ENCODE measurements at regions not wholly inside any gene's neighbourhood (a gene's known extent, or its start where the extent isn't known, plus 50 kb on each side); places are given as distances from the start of the nearest gene placed in this dataset.
A peak's percentile ranks its signal among the peaks of the same experiment; 100 is the strongest.

DNA sequence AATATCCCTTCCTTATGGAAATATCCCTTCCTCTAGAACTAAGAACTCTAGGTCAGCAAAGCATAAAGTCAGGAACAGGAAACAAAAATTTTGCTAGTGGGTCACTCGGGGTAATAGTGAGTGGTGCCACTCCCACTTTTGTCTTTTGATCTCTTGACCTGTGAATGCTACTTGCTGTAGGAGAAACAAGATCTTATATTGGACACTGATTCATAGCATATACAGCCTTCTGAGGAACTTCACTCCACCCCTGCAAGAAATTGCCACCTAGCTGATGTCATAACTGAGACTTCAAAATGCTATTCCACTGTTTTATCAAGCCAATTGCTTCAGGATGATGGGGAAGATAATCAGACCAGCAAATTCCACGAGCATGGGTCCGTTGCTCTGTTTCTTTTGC is 53.3 kb upstream of the PRSS3 start:
- intact Hi-C loops (cut with micrococcal nuclease; ENCODE audit: unreplicated experiment): loop anchor here (10.0 kb wide), 1 partner anchor 113 kb away; no protein-coding TSS in a partner anchor
- in situ Hi-C loops (cut with HindIII; ENCODE audit: low pct_unique_long_range_greater_than_20kb, low sequenced_read_pairs): no loop called here
- Histone ChIP-seq H3K4me3 (ENCODE audit: low read depth in 2 of 2, low read length in 2 of 2) (no peak overlapping the region), H3K36me3 (ENCODE audit: control insufficient read depth, insufficient read depth, low read length) (no peaks in the 10 kb centered on the region), H3K27me3 (ENCODE audit: control insufficient read depth, insufficient read depth, low read length) (no peaks in the 10 kb centered on the region), H3K27ac (ENCODE audit: low read length) (no peak overlapping the region), H3K9me3 (ENCODE audit: control insufficient read depth, insufficient read depth, low read depth, low read length) (no peaks in the 10 kb centered on the region; the same call in 1 of the 2 replicates), H3K4me1 (ENCODE audit: control insufficient read depth, insufficient read depth, low read length) (no peaks in the 10 kb centered on the region)
- ATAC-seq (no peak), DNase-seq (ENCODE audit: low read depth, low spot score) (no peak)
- TF ChIP-seq SIN3A (IDR thresholded peaks at IDR 0.05; ENCODE audit: borderline replicate concordance, insufficient read depth, low read depth, low read length): no peak
- TF ChIP-seq, protein P1, sequence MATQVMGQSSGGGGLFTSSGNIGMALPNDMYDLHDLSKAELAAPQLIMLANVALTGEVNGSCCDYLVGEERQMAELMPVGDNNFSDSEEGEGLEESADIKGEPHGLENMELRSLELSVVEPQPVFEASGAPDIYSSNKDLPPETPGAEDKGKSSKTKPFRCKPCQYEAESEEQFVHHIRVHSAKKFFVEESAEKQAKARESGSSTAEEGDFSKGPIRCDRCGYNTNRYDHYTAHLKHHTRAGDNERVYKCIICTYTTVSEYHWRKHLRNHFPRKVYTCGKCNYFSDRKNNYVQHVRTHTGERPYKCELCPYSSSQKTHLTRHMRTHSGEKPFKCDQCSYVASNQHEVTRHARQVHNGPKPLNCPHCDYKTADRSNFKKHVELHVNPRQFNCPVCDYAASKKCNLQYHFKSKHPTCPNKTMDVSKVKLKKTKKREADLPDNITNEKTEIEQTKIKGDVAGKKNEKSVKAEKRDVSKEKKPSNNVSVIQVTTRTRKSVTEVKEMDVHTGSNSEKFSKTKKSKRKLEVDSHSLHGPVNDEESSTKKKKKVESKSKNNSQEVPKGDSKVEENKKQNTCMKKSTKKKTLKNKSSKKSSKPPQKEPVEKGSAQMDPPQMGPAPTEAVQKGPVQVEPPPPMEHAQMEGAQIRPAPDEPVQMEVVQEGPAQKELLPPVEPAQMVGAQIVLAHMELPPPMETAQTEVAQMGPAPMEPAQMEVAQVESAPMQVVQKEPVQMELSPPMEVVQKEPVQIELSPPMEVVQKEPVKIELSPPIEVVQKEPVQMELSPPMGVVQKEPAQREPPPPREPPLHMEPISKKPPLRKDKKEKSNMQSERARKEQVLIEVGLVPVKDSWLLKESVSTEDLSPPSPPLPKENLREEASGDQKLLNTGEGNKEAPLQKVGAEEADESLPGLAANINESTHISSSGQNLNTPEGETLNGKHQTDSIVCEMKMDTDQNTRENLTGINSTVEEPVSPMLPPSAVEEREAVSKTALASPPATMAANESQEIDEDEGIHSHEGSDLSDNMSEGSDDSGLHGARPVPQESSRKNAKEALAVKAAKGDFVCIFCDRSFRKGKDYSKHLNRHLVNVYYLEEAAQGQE (IDR thresholded peaks at IDR 0.05; ENCODE audit: insufficient read depth in 1 of 2, low read depth in 2 of 2, low read length in 1 of 2): no peak
- TF ChIP-seq, protein P2, sequence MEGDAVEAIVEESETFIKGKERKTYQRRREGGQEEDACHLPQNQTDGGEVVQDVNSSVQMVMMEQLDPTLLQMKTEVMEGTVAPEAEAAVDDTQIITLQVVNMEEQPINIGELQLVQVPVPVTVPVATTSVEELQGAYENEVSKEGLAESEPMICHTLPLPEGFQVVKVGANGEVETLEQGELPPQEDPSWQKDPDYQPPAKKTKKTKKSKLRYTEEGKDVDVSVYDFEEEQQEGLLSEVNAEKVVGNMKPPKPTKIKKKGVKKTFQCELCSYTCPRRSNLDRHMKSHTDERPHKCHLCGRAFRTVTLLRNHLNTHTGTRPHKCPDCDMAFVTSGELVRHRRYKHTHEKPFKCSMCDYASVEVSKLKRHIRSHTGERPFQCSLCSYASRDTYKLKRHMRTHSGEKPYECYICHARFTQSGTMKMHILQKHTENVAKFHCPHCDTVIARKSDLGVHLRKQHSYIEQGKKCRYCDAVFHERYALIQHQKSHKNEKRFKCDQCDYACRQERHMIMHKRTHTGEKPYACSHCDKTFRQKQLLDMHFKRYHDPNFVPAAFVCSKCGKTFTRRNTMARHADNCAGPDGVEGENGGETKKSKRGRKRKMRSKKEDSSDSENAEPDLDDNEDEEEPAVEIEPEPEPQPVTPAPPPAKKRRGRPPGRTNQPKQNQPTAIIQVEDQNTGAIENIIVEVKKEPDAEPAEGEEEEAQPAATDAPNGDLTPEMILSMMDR (IDR thresholded peaks at IDR 0.05): no peak
- TF ChIP-seq POLR2AphosphoS5 (IDR thresholded peaks at IDR 0.05; ENCODE audit: low read depth, low read length): no peak
- TF ChIP-seq TCF7L2 (IDR thresholded peaks at IDR 0.05; ENCODE audit: low read depth, low read length): no peak
- CTCF ChIA-PET: no interaction called here
- POLR2A ChIA-PET: no interaction called here
- no TSS peak for BruUV-seq (replicated peaks)

DNA sequence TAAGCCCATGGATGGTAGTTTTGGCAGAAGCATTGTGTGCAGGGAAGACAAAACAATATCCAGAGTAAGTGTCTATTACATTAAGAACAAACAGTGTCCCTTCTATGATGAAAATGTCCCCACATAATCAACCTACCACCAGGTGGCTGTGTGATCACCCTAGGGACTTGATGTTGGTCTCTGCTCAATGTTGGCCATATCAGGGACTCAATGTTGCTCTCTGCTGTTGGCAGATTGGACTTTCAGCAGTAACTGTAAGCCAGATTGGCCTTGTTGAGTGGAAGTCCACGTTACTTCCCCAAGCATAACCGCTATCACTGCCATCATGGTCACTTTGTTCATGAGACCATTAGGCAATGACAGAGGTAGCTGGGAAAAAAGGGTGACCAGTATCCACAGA is 52.8 kb upstream of the PRSS3 start:
- Histone ChIP-seq H3K27me3 (ENCODE audit: control insufficient read depth, insufficient read depth, low read length) (no peaks in the 10 kb centered on the region), H3K36me3 (ENCODE audit: control insufficient read depth, insufficient read depth, low read length) (no peaks in the 10 kb centered on the region), H3K27ac (ENCODE audit: low read length) (no peak overlapping the region), H3K9me3 (ENCODE audit: control insufficient read depth, insufficient read depth, low read depth, low read length) (no peaks in the 10 kb centered on the region; the same call in 1 of the 2 replicates), H3K4me1 (ENCODE audit: control insufficient read depth, insufficient read depth, low read length) (no peaks in the 10 kb centered on the region), H3K4me3 (ENCODE audit: low read depth in 2 of 2, low read length in 2 of 2) (no peak overlapping the region)
- no peak for TF ChIP-seq SIN3A (IDR thresholded peaks at IDR 0.05; ENCODE audit: borderline replicate concordance, insufficient read depth, low read depth, low read length)
- TF ChIP-seq, protein P2 (IDR thresholded peaks at IDR 0.05): peak; percentile 26
- POLR2A ChIA-PET: no interaction called here
- no TSS peak for BruUV-seq (replicated peaks)
- in situ Hi-C loops (cut with HindIII; ENCODE audit: low pct_unique_long_range_greater_than_20kb, low sequenced_read_pairs) (no loop called here), intact Hi-C loops (cut with micrococcal nuclease; ENCODE audit: unreplicated experiment) (loop anchor here (10.0 kb wide), 1 partner anchor 112 kb away; no protein-coding TSS in a partner anchor)
- DNase-seq (ENCODE audit: low read depth, low spot score) (no peak), ATAC-seq (peak; percentile 57)
- CTCF ChIA-PET: no interaction called here

Data from Panc1 (cell line).